ENCODE measurements at regions not wholly inside any gene's neighbourhood (a gene's known extent, or its start where the extent isn't known, plus 50 kb on each side); places are given as distances from the start of the nearest gene placed in this dataset.

- ChIA-PET CTCF (no interaction called here), POLR2A (no interaction called here)
- ATAC-seq, result no peak
- Mint-ChIP-seq H3K4me3 (no peak overlapping the region), H3K36me3 (no peaks in the 10 kb centered on the region), H3K9me3 (peaks cover 4% of the 10 kb centered on the region), H3K27ac (no peak overlapping the region), H3K27me3 (ENCODE audit: low read depth) (no peaks in the 10 kb centered on the region), H3K4me1 (no peaks in the 10 kb centered on the region)
- no peak for TF ChIP-seq ZNF671 (CRISPR knock-in tag; IDR thresholded peaks at IDR 0.05)
- DNase-seq (ENCODE audit: low spot score), result no peak
Measured at GRCh38 chr2:75932996-75933395, 222.3 kb upstream of the GCFC2 start.

- CTCF ChIA-PET, result no interaction called here
- Mint-ChIP-seq H3K9me3 (no peaks in the 10 kb centered on the region), H3K27me3 (ENCODE audit: low read depth) (no peaks in the 10 kb centered on the region), H3K36me3 (no peaks in the 10 kb centered on the region), H3K4me3 (no peak overlapping the region), H3K4me1 (peaks cover 10% of the 10 kb centered on the region), H3K27ac (no peak overlapping the region)
- ATAC-seq (no peak), DNase-seq (ENCODE audit: low spot score) (no peak)
- POLR2A ChIA-PET, result no interaction called here
- no peak for TF ChIP-seq GTF2I (CRISPR knock-in tag; conservative IDR thresholded peaks at IDR 0.05)
- TF ChIP-seq SMAD3 (CRISPR knock-in tag; IDR thresholded peaks at IDR 0.05; ENCODE audit: borderline replicate concordance), result no peak
- no peak for TF ChIP-seq NFYB (CRISPR knock-in tag; conservative IDR thresholded peaks at IDR 0.05; ENCODE audit: low read depth)
- no peak for TF ChIP-seq ZSCAN18 (CRISPR knock-in tag; IDR thresholded peaks at IDR 0.05)
- TF ChIP-seq AR (CRISPR knock-in tag; IDR thresholded peaks at IDR 0.05), result no peak
- TF ChIP-seq ZNF416 (CRISPR knock-in tag; IDR thresholded peaks at IDR 0.05), result no peak
- no peak for TF ChIP-seq TEAD1 (CRISPR knock-in tag; IDR thresholded peaks at IDR 0.05)
- no peak for TF ChIP-seq IRF1 (CRISPR knock-in tag; IDR thresholded peaks at IDR 0.05)
- TF ChIP-seq ZNF423 (CRISPR knock-in tag; IDR thresholded peaks at IDR 0.05), result no peak
- no peak for TF ChIP-seq ZNF219 (CRISPR knock-in tag; IDR thresholded peaks at IDR 0.05; ENCODE audit: borderline replicate concordance)
- TF ChIP-seq NFE2L1 (CRISPR knock-in tag; IDR thresholded peaks at IDR 0.05), result no peak
- TF ChIP-seq ZNF671 (CRISPR knock-in tag; IDR thresholded peaks at IDR 0.05), result no peak
- no peak for TF ChIP-seq MLX (CRISPR knock-in tag; IDR thresholded peaks at IDR 0.05)
Measured at GRCh38 chr2:75928093-75928492, 217.4 kb upstream of the GCFC2 start.

- Mint-ChIP-seq H3K27me3 (ENCODE audit: low read depth) (no peaks in the 10 kb centered on the region), H3K4me1 (peaks cover 22% of the 10 kb centered on the region), H3K36me3 (no peaks in the 10 kb centered on the region), H3K4me3 (no peak overlapping the region), H3K27ac (no peak overlapping the region), H3K9me3 (no peaks in the 10 kb centered on the region)
- DNase-seq (ENCODE audit: low spot score) (no peak), ATAC-seq (no peak)
- POLR2A ChIA-PET, result no interaction called here
- no peak for TF ChIP-seq ZNF532 (CRISPR knock-in tag; IDR thresholded peaks at IDR 0.05; ENCODE audit: borderline replicate concordance)
- TF ChIP-seq ZBTB21 (CRISPR knock-in tag; IDR thresholded peaks at IDR 0.05; ENCODE audit: borderline replicate concordance), result no peak
- CTCF ChIA-PET, result no interaction called here
Measured at GRCh38 chr2:75925331-75926024, 214.8 kb upstream of the GCFC2 start.
